GM19397 (cell line): ENCODE measurements at regions not wholly inside any gene's neighbourhood (a gene's known extent, or its start where the extent isn't known, plus 50 kb on each side); places are given as distances from the start of the nearest gene placed in this dataset.
"Not testable (repeated sequence)": the region's sequence is repeated elsewhere in the genome, so short reads cannot be mapped to it uniquely, and the experiment has no call there.

Source experiments
- ATAC-seq: cut with Tn5 transposase; IDR thresholded peaks from one replicate; pipeline ENCODE4 v1.9.1; 2021; ENCODE audit warnings: mild to moderate bottlenecking, moderate library complexity; ENCODE audit not compliant: unreplicated experiment

DNA sequence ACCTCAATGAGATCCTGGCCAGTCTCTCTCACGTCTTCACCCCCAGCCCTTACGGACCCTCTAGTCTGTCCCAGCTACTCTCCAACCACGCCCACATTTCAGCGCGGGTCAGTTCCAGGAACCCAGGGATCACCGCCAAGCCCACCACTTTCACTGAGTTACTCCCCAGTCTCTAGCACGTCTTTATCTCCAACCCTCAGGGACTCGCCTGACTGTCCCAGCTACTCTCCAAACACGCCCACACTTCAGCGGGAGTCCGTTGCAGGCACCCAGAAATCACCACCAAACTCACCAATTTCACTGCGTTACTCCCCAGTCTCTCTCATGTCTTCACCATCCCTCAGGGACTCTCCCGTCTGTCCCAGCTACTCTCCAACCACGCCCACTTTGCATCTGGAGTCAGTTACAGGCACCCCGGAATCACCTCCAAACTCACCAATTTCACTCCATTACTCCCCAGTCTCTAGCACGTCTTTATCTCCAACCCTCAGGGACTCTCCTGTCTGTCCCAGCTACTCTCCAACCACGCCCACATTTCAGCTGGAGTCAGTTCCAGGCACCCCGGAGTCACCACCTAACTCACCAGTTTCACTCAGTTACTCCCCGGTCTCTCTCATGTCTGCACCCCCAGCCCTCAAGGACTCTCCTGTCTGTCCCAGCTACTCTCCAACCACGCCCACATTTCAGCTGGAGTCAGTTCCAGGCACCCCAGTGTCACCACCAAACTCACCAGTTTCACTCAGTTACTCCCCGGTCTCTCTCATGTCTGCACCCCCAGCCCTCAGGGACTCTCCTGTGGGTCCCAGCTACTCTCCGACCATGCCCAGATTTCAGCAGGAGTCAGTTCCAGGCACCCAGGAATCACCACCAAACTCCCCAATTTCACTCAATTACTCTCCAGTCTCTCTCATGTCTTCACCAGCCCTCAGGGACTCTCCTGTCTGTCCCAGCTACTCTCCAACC, 336.8 kb downstream of the CWH43 start:
- ATAC-seq = not testable (repeated sequence)

- ATAC-seq = not testable (repeated sequence)
Measured at GRCh38 chr4:49323573-49323940, 337.5 kb downstream of the CWH43 start.
